Right renal cortex interstitium (tissue), 3 donors: ENCODE measurements at regions not wholly inside any gene's neighbourhood (a gene's known extent, or its start where the extent isn't known, plus 50 kb on each side); places are given as distances from the start of the nearest gene placed in this dataset.

Experiments used
- DNase-seq, 3 donors: peaks; one replicate each; pipeline ENCODE4 v3.0.0-alpha.2; 2013; ENCODE audit warnings: low read depth in 3 of 3, low spot score in 2 of 3

DNA sequence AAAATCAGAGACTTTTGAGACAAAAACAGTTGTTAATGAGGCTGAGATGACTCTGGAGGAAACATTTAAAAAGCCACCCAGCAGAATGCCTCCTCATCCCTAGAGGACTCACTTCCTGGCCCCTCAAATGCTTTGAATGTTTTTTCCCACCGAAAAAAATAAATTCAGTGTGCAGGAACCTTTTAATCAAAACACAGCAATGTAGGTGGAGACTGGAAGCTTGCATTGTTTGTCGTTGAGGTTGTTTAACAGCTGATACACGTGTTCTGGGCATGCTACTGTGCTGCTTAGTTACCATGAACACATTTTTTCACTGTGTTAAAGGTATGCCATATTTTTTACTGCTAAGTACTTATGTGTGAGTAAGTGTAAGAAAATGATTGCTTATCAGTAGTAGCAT is 65.7 kb upstream of the ADCY2 start:
- no peak for DNase-seq

DNA sequence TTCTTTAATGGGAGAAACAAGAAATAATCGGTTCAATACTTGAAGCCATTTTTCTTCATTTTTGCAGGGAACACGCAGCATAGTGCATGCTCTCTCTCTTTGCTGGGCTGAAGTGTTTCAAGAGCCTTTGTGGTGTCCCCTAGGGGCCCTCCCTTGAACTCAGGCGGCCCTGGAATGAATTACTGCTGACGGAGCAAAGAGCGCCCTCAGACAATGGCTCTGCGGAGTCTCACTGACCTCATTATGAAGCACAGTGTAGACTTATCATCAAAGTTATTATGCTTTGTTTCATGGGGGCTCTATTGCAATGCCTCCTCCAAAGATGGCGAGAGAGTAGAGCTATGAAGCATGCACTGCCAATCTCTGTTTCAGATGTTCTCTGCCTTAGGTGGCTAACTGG is 64.8 kb upstream of the ADCY2 start:
- DNase-seq: no peak
